Endodermal cell (in vitro differentiated cells): ENCODE measurements at regions not wholly inside any gene's neighbourhood (a gene's known extent, or its start where the extent isn't known, plus 50 kb on each side); places are given as distances from the start of the nearest gene placed in this dataset.

Experiments used
- DNase-seq: peaks from one replicate; pipeline ENCODE4 v3.0.0-alpha.2; 2017
- H3K27ac ChIP-seq: 2 replicates; pipeline ENCODE4 v1.5.1; 2013; ENCODE audit warnings: mild to moderate bottlenecking, low read depth, low read length, moderate library complexity
- H3K27me3 ChIP-seq: 2 replicates; pipeline ENCODE4 v1.6.1; 2013; ENCODE audit warnings: mild to moderate bottlenecking, low read length, moderate library complexity; ENCODE audit not compliant: insufficient read depth, control insufficient read depth, poor library complexity, severe bottlenecking
- H3K36me3 ChIP-seq: 2 replicates; pipeline ENCODE4 v1.7.0; 2013; ENCODE audit warnings: mild to moderate bottlenecking, low read length, moderate library complexity; ENCODE audit not compliant: control insufficient read depth, insufficient read depth
- H3K4me1 ChIP-seq: one replicate; pipeline ENCODE4 v1.7.0; 2013; ENCODE audit warnings: low read length; ENCODE audit not compliant: control insufficient read depth, insufficient read depth
- H3K4me3 ChIP-seq: 2 replicates; pipeline ENCODE4 v1.5.1; 2013; ENCODE audit warnings: mild to moderate bottlenecking, low read length, moderate library complexity
- H3K9ac ChIP-seq: 2 replicates; pipeline ENCODE4 v1.6.1; 2013; ENCODE audit warnings: mild to moderate bottlenecking, low read length, moderate library complexity; ENCODE audit not compliant: poor library complexity, severe bottlenecking; ENCODE audit errors: extremely low read depth
- H3K9me3 ChIP-seq: 2 replicates; pipeline ENCODE4 v1.6.1; 2013; ENCODE audit warnings: mild to moderate bottlenecking, low read length, moderate library complexity; ENCODE audit not compliant: control insufficient read depth
- H3K27ac Mint-ChIP-seq: 2 replicates; pipeline ENCODE4 v1.8.0; 2020; ENCODE audit warnings: mixed read lengths
- H3K27me3 Mint-ChIP-seq: 2 replicates; pipeline ENCODE4 v1.8.0; 2021; ENCODE audit warnings: mild to moderate bottlenecking, mixed read lengths; ENCODE audit not compliant: insufficient read depth
- H3K36me3 Mint-ChIP-seq: 2 replicates; pipeline ENCODE4 v1.8.0; 2020; ENCODE audit warnings: low read depth, mixed read lengths
- H3K4me1 Mint-ChIP-seq: 2 replicates; pipeline ENCODE4 v1.8.0; 2020; ENCODE audit warnings: mixed read lengths
- H3K4me3 Mint-ChIP-seq: 2 replicates; pipeline ENCODE4 v1.8.0; 2020; ENCODE audit warnings: mild to moderate bottlenecking, moderate library complexity, mixed read lengths
- H3K9me3 Mint-ChIP-seq: 2 replicates; pipeline ENCODE4 v1.8.0; 2020; ENCODE audit warnings: mild to moderate bottlenecking, mixed read lengths
- CTCF ChIP-seq: fragments of 200-600 bp; sonication (generic); conservative IDR thresholded peaks from 2 replicates; pipeline ENCODE4 v1.5.0; 2021; ENCODE audit warnings: antibody characterized with exemption, mild to moderate bottlenecking
- WGBS, 2 experiments: methylation state at CpG; one replicate each; pipeline versions ENCODE4 v1.1.5 to v1.1.7; 2013; ENCODE audit warnings: missing lambda C conversion rate in 2 of 2, mixed read lengths in 1 of 2; ENCODE audit not compliant: insufficient coverage in 1 of 2, insufficient read length in 1 of 2; 5-methylcytosine and 5-hydroxymethylcytosine counted together

GRCh38 chr7:35454575-35455385, 200.9 kb upstream of the TBX20 start:
- Mint-ChIP-seq H3K4me3 (peak overlapping the region; percentile 58), H3K4me1 (peaks cover 24% of the 10 kb centered on the region), H3K27me3 (peaks cover 60% of the 10 kb centered on the region), H3K36me3 (no peaks in the 10 kb centered on the region), H3K9me3 (peaks cover 34% of the 10 kb centered on the region), H3K27ac (no peak overlapping the region)
- H3K27ac ChIP-seq: no peak overlapping the region
- DNase-seq: no peak
- no peaks in the 10 kb centered on the region for H3K36me3 ChIP-seq
- peaks cover 21% of the 10 kb centered on the region for H3K9me3 ChIP-seq
- peaks cover 28% of the 10 kb centered on the region for H3K27me3 ChIP-seq
- H3K9ac ChIP-seq: no peak overlapping the region
- TF ChIP-seq CTCF: no peak
- H3K4me3 ChIP-seq: no peak overlapping the region
- WGBS, 2 experiments: 61 to 73% methylated on average over 40 to 58 of the region's 58 CpGs
- peaks cover 10% of the 10 kb centered on the region for H3K4me1 ChIP-seq

GRCh38 chr7:35450456-35451214, 196.7 kb upstream of the TBX20 start:
- Mint-ChIP-seq H3K9me3 (no peaks in the 10 kb centered on the region), H3K36me3 (no peaks in the 10 kb centered on the region), H3K27ac (peak overlapping the region; percentile 89), H3K27me3 (peaks cover 46% of the 10 kb centered on the region), H3K4me3 (no peak overlapping the region), H3K4me1 (peaks cover 37% of the 10 kb centered on the region)
- H3K36me3 ChIP-seq: no peaks in the 10 kb centered on the region
- peaks cover 24% of the 10 kb centered on the region for H3K27me3 ChIP-seq
- no peaks in the 10 kb centered on the region for H3K9me3 ChIP-seq
- H3K9ac ChIP-seq: no peak overlapping the region
- no peak for TF ChIP-seq CTCF
- no peak overlapping the region for H3K4me3 ChIP-seq
- DNase-seq: no peak
- H3K4me1 ChIP-seq: peaks cover 12% of the 10 kb centered on the region
- WGBS, 2 experiments: 68 to 75% methylated on average over 1 to 3 of the region's 3 CpGs
- no peak overlapping the region for H3K27ac ChIP-seq

GRCh38 chr7:35448486-35448885, 194.6 kb upstream of the TBX20 start:
- no peak for TF ChIP-seq CTCF
- H3K27me3 ChIP-seq: peaks cover 3% of the 10 kb centered on the region
- Mint-ChIP-seq H3K4me1 (peaks cover 37% of the 10 kb centered on the region), H3K27me3 (peaks cover 24% of the 10 kb centered on the region), H3K27ac (no peak overlapping the region), H3K4me3 (no peak overlapping the region), H3K9me3 (no peaks in the 10 kb centered on the region), H3K36me3 (no peaks in the 10 kb centered on the region)
- WGBS, 2 experiments: 91% methylated on average over 3 to 4 of the region's 4 CpGs
- H3K9ac ChIP-seq: no peak overlapping the region
- no peaks in the 10 kb centered on the region for H3K36me3 ChIP-seq
- no peak for DNase-seq
- no peak overlapping the region for H3K4me3 ChIP-seq
- H3K27ac ChIP-seq: no peak overlapping the region
- peaks cover 12% of the 10 kb centered on the region for H3K4me1 ChIP-seq
- H3K9me3 ChIP-seq: no peaks in the 10 kb centered on the region
